ENCODE measurements at regions not wholly inside any gene's neighbourhood (a gene's known extent, or its start where the extent isn't known, plus 50 kb on each side); places are given as distances from the start of the nearest gene placed in this dataset.

DNA sequence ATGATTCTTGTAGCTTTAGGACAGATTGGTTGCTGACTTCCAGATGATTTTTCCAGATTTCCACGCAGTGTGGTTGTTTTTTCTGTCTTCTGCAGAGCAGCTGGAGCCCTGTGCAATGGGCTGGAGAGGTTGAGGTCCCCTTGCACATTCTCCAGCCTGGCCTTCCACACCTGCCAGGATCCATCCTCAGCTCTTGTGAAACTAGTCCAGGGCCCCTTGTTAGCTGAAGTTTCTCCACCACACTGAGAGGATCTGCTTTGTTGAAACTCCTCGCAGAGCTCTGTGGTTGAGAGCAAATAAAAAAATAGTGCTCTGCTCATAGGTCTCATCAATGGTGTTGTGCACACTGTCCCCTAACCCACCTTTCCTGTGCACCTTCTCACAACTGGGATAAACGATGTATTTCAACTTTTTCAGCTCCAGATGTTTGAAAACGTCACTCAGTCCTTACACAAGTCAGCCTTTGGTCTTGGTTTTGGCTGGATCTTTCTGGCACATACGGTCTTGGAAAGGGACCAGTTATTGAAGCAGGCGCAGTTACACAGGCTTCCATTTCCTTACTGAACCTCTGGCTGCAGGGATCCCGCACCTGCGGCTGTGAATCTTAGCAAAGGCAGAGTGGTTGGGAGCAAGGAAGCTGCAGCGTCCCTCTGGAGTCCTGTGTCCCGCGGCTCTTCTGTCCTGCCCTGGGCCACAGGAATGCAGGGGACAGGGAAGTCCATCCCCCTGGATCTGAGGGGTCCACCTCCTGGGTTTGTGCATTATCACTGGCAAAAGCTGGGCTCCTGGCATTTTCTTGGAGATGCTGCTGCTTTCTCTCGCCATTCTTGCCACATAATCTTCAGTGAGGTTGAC, 272.0 kb upstream of the DSEL start:
- Mint-ChIP-seq H3K27ac (ENCODE audit: unreplicated experiment) (no peak overlapping the region), H3K27me3 (ENCODE audit: low read depth) (no peaks in the 10 kb centered on the region), H3K4me3 (ENCODE audit: unreplicated experiment) (no peak overlapping the region), H3K9me3 (ENCODE audit: low read depth) (peaks cover 4% of the 10 kb centered on the region), H3K36me3 (ENCODE audit: low read depth) (no peaks in the 10 kb centered on the region), H3K4me1 (ENCODE audit: low read depth) (peaks cover 8% of the 10 kb centered on the region)
- DNase-seq (ENCODE audit: low spot score): no peak
- TF ChIP-seq, protein P1, sequence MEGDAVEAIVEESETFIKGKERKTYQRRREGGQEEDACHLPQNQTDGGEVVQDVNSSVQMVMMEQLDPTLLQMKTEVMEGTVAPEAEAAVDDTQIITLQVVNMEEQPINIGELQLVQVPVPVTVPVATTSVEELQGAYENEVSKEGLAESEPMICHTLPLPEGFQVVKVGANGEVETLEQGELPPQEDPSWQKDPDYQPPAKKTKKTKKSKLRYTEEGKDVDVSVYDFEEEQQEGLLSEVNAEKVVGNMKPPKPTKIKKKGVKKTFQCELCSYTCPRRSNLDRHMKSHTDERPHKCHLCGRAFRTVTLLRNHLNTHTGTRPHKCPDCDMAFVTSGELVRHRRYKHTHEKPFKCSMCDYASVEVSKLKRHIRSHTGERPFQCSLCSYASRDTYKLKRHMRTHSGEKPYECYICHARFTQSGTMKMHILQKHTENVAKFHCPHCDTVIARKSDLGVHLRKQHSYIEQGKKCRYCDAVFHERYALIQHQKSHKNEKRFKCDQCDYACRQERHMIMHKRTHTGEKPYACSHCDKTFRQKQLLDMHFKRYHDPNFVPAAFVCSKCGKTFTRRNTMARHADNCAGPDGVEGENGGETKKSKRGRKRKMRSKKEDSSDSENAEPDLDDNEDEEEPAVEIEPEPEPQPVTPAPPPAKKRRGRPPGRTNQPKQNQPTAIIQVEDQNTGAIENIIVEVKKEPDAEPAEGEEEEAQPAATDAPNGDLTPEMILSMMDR (IDR thresholded peaks at IDR 0.05): no peak

DNA sequence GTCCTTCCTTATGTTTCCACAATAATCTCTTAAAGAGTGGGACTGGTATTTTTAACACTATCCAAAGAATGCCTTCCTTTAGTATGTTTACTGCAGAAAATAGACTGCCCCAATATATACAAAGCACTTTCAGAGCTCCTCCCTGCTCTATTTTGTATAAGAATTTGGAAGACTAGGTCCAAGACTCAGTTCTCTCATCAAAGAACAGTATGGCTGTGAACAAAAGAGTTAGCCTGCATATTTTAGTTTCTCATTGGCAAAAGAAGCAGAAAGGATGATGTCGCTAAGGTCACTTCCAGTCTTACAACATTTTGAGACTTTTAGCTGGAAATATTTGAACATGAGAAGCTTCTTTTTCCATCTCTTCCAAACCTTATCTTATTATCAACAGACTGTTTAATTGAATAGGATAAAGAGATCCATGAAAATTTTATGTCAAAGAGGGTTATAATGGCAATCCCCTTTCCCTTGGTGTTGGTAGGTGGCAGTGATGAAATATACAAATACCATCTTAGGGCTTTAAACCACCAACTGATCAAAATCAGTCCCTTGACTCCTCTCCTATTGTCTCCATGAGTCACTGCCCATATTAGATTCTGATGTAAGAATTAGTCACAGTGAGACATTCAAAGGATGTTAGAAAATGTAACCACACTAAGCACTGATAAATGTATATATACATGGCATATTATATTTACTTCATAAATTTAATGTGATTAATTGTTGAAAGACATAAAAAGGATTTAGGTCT, 266.9 kb upstream of the DSEL start:
- Mint-ChIP-seq H3K27ac (ENCODE audit: unreplicated experiment) (peak overlapping the region; percentile 80), H3K9me3 (ENCODE audit: low read depth) (peaks cover 4% of the 10 kb centered on the region), H3K36me3 (ENCODE audit: low read depth) (no peaks in the 10 kb centered on the region)

DNA sequence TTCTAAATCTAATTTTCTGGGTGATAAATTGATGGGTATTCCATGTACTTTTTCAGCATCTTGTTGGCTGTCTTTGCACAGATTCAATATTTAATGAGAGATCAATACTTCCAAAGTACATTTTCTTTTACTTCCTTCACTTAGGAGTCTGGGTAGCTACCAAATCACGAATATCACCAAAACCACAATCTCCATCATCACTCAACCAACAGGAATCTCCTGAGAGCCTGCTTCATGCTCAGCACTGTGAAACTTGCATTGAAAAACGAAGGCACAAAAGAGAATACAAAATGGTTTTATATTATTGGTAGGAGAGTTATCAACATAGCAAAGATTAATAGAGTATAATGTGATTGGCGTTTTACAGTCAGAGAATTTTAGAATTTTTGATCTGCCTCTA, 261.5 kb upstream of the DSEL start:
- TF ChIP-seq, protein P1 (IDR thresholded peaks at IDR 0.05): no peak
- DNase-seq (ENCODE audit: low spot score): no peak
- no peaks in the 10 kb centered on the region for H3K36me3 Mint-ChIP-seq (ENCODE audit: low read depth)
- H3K9me3 Mint-ChIP-seq (ENCODE audit: low read depth): no peaks in the 10 kb centered on the region
- no peaks in the 10 kb centered on the region for H3K27me3 Mint-ChIP-seq (ENCODE audit: low read depth)
- no peak overlapping the region for H3K4me3 Mint-ChIP-seq (ENCODE audit: unreplicated experiment)
- no peak overlapping the region for H3K27ac Mint-ChIP-seq (ENCODE audit: unreplicated experiment)
- peaks cover 19% of the 10 kb centered on the region for H3K4me1 Mint-ChIP-seq (ENCODE audit: low read depth)

More for the DNA sequence above, 266.9 kb upstream of the DSEL start:
- no peak overlapping the region for H3K4me3 Mint-ChIP-seq (ENCODE audit: unreplicated experiment)
- no peaks in the 10 kb centered on the region for H3K27me3 Mint-ChIP-seq (ENCODE audit: low read depth)
- TF ChIP-seq, protein P1 (IDR thresholded peaks at IDR 0.05): no peak
- H3K4me1 Mint-ChIP-seq (ENCODE audit: low read depth): peaks cover 23% of the 10 kb centered on the region
- no peak for DNase-seq (ENCODE audit: low spot score)

DNA sequence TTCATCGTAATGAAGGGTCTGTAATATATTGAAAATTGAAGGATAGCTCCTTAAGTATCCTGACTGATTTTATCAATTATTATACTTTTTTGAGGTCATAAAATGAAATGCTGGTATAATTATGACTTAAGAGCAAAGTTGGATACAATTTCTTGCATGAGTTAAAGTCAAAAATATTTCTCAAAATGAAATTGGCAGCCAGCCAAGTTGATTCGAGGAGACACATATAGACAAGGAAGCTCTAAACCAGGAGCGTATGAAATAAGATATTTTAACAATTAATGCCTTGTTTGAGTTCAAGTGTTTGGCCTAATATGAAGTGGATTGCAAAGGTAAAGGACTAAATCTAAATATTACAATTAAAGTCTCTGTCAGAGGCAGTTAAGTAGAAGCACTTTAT, 260.4 kb upstream of the DSEL start:
- H3K27me3 Mint-ChIP-seq (ENCODE audit: low read depth): no peaks in the 10 kb centered on the region
- no peak for DNase-seq (ENCODE audit: low spot score)
- H3K36me3 Mint-ChIP-seq (ENCODE audit: low read depth): no peaks in the 10 kb centered on the region
- H3K4me3 Mint-ChIP-seq (ENCODE audit: unreplicated experiment): no peak overlapping the region
- H3K27ac Mint-ChIP-seq (ENCODE audit: unreplicated experiment): no peak overlapping the region
- TF ChIP-seq, protein P1 (IDR thresholded peaks at IDR 0.05): no peak
- no peaks in the 10 kb centered on the region for H3K9me3 Mint-ChIP-seq (ENCODE audit: low read depth)
- H3K4me1 Mint-ChIP-seq (ENCODE audit: low read depth): peaks cover 15% of the 10 kb centered on the region

DNA sequence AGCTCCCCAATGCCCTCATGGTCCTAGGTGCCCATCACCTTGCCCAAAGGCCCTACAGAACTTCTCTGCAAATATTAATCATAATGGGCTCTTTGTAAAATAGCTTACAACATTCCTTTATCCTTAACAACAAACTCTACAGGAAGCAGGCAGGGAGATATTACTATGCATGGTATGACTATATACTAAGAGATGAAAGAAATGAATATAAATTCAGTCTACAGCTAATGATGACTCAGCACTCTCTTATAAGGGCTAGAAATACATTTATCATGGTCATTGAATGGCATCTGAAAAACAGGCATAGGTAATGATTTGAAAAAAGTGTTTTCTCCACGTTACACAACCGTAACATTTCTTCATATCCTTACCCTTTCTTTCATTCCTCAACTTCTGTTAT, 254.8 kb upstream of the DSEL start:
- Mint-ChIP-seq H3K4me3 (ENCODE audit: unreplicated experiment) (no peak overlapping the region), H3K27ac (ENCODE audit: unreplicated experiment) (no peak overlapping the region), H3K36me3 (ENCODE audit: low read depth) (no peaks in the 10 kb centered on the region), H3K27me3 (ENCODE audit: low read depth) (no peaks in the 10 kb centered on the region), H3K4me1 (ENCODE audit: low read depth) (peaks cover 9% of the 10 kb centered on the region), H3K9me3 (ENCODE audit: low read depth) (no peaks in the 10 kb centered on the region)
- DNase-seq (ENCODE audit: low spot score): no peak
- TF ChIP-seq, protein P1 (IDR thresholded peaks at IDR 0.05): no peak
